GM23338 (cell line): ENCODE measurements at regions not wholly inside any gene's neighbourhood (a gene's known extent, or its start where the extent isn't known, plus 50 kb on each side); places are given as distances from the start of the nearest gene placed in this dataset.

ENCODE experiments used
- ATAC-seq: fragments of 200-7000 bp; cut with Tn5 transposase; 3 replicates; pipeline ENCODE4 v1.9.1; 2020
- DNase-seq: peaks from one replicate; pipeline ENCODE4 v3.0.0-alpha.2; 2015; ENCODE audit warnings: low spot score
- H2AFZ ChIP-seq: fragments of 200-600 bp; sonication (generic); 2 replicates; pipeline ENCODE4 v1.8.0; 2016; ENCODE audit warnings: antibody characterized with exemption, mild to moderate bottlenecking, moderate library complexity
- H3F3A ChIP-seq: fragments of 200-600 bp; sonication (generic); replicated peaks from 2 replicates; pipeline ENCODE4 v1.8.0; 2017; ENCODE audit warnings: antibody characterized with exemption, mixed run types, low read depth
- H3K27ac ChIP-seq: fragments of 200-600 bp; sonication (generic); 2 replicates; pipeline ENCODE4 v1.6.1; 2016; ENCODE audit warnings: low read depth
- H3K27me3 ChIP-seq: fragments of 200-600 bp; sonication (generic); 2 replicates; pipeline ENCODE4 v1.8.0; 2016; ENCODE audit warnings: mild to moderate bottlenecking, mixed run types, moderate library complexity; ENCODE audit not compliant: insufficient read depth
- H3K36me3 ChIP-seq: fragments of 200-600 bp; sonication (generic); 2 replicates; pipeline ENCODE4 v1.8.0; 2016; ENCODE audit warnings: mild to moderate bottlenecking; ENCODE audit not compliant: insufficient read depth
- H3K4me1 ChIP-seq: fragments of 200-600 bp; sonication (generic); 2 replicates; pipeline ENCODE4 v1.8.0; 2016; ENCODE audit warnings: mild to moderate bottlenecking, moderate library complexity; ENCODE audit not compliant: insufficient read depth
- H3K4me2 ChIP-seq: fragments of 200-600 bp; sonication (generic); 2 replicates; pipeline ENCODE4 v1.7.1; 2017; ENCODE audit warnings: mixed run types
- H3K4me3 ChIP-seq: fragments of 200-600 bp; sonication (generic); 2 replicates; pipeline ENCODE4 v1.6.1; 2016; ENCODE audit warnings: mixed run types
- H3K79me2 ChIP-seq: fragments of 200-600 bp; sonication (generic); replicated peaks from 2 replicates; pipeline ENCODE4 v1.8.0; 2017; ENCODE audit warnings: mild to moderate bottlenecking; ENCODE audit not compliant: insufficient read depth
- H3K9me2 ChIP-seq: fragments of 200-600 bp; sonication (generic); 2 replicates; pipeline ENCODE4 v1.8.0; 2017; ENCODE audit not compliant: insufficient read depth
- H4K20me1 ChIP-seq: fragments of 200-600 bp; sonication (generic); replicated peaks from 2 replicates; pipeline ENCODE4 v1.8.0; 2017; ENCODE audit warnings: mild to moderate bottlenecking; ENCODE audit not compliant: insufficient read depth
- H3K27ac Mint-ChIP-seq: 2 replicates; pipeline ENCODE4 v1.8.0; 2020; ENCODE audit warnings: inconsistent platforms, mild to moderate bottlenecking, moderate library complexity, mixed read lengths
- H3K27me3 Mint-ChIP-seq: 3 replicates; pipeline ENCODE4 v1.8.0; 2022; ENCODE audit warnings: low read depth, mild to moderate bottlenecking, moderate library complexity, mixed read lengths, inconsistent platforms; ENCODE audit not compliant: insufficient read depth, poor library complexity
- H3K36me3 Mint-ChIP-seq: 3 replicates; pipeline ENCODE4 v1.8.0; 2021; ENCODE audit warnings: low read depth, mild to moderate bottlenecking, inconsistent platforms, moderate library complexity, mixed read lengths
- H3K4me1 Mint-ChIP-seq: 3 replicates; pipeline ENCODE4 v1.8.0; 2020; ENCODE audit warnings: mild to moderate bottlenecking, inconsistent platforms, mixed read lengths
- H3K4me3 Mint-ChIP-seq: 3 replicates; pipeline ENCODE4 v1.8.0; 2021; ENCODE audit warnings: moderate library complexity, mild to moderate bottlenecking, inconsistent platforms, mixed read lengths
- H3K9me3 Mint-ChIP-seq: 3 replicates; pipeline ENCODE4 v1.8.0; 2020; ENCODE audit warnings: moderate library complexity, mild to moderate bottlenecking, inconsistent platforms, mixed read lengths
- CREB1 ChIP-seq: fragments of 250-450 bp; sonication (Bioruptor Pico); IDR thresholded peaks from 2 replicates; pipeline ENCODE4 v1.5.0; 2020; ENCODE audit warnings: low read depth, mild to moderate bottlenecking, moderate library complexity
- ETS1 ChIP-seq: IDR thresholded peaks from 2 replicates; pipeline ENCODE4 v1.6.1; 2016; ENCODE audit warnings: antibody characterized with exemption
- EZH2 ChIP-seq: fragments of 200-600 bp; sonication (generic); IDR thresholded peaks from one replicate; pipeline ENCODE4 v1.8.0; 2017; ENCODE audit warnings: antibody characterized with exemption, mild to moderate bottlenecking, low read depth; ENCODE audit not compliant: unreplicated experiment
- EZH2phosphoT487 ChIP-seq: fragments of 200-600 bp; sonication (generic); IDR thresholded peaks from one replicate; pipeline ENCODE4 v1.8.1; 2018; ENCODE audit warnings: antibody characterized with exemption; ENCODE audit not compliant: unreplicated experiment
- JUNB ChIP-seq: IDR thresholded peaks from one replicate; pipeline ENCODE4 v1.6.1; 2016; ENCODE audit warnings: antibody characterized with exemption; ENCODE audit not compliant: unreplicated experiment
- NANOG ChIP-seq: IDR thresholded peaks from 2 replicates; pipeline ENCODE4 v1.6.1; 2016; ENCODE audit warnings: antibody characterized with exemption, borderline replicate concordance
- POLR2AphosphoS5 ChIP-seq: IDR thresholded peaks from 2 replicates; pipeline ENCODE4 v1.6.1; 2016; ENCODE audit warnings: antibody characterized with exemption, low read depth
- STAT1 ChIP-seq: IDR thresholded peaks from one replicate; pipeline ENCODE4 v1.6.1; 2016; ENCODE audit warnings: antibody characterized with exemption; ENCODE audit not compliant: unreplicated experiment
- ZNF114 ChIP-seq: fragments of 250-450 bp; sonication (Bioruptor Pico); IDR thresholded peaks from 2 replicates; pipeline ENCODE4 v1.5.0; 2020; ENCODE audit warnings: mild to moderate bottlenecking, moderate library complexity
- ZNF331 ChIP-seq: fragments of 250-450 bp; sonication (Bioruptor Pico); IDR thresholded peaks from 2 replicates; pipeline ENCODE4 v1.5.0; 2020; ENCODE audit warnings: low read depth, mild to moderate bottlenecking, moderate library complexity
- TF ChIP-seq, protein P1 (sequence below): IDR thresholded peaks from one replicate; pipeline ENCODE4 v1.6.1; 2018; ENCODE audit warnings: antibody characterized with exemption; ENCODE audit not compliant: unreplicated experiment
- TF ChIP-seq, protein P2 (sequence below): fragments of 250-450 bp; sonication (Bioruptor Pico); IDR thresholded peaks from 2 replicates; pipeline ENCODE4 v1.5.0; 2020; ENCODE audit warnings: mild to moderate bottlenecking, moderate library complexity
- TF ChIP-seq, protein P3 (sequence below), 2 experiments: fragments of 200-600 bp in 1 of 2; sonication (generic) in 1 of 2; conservative IDR thresholded peaks; 2 replicates each; pipeline versions ENCODE4 v1.5.1 to v1.6.1; 2016 to 2017; ENCODE audit warnings: antibody characterized with exemption in 2 of 2, low read depth in 2 of 2, mild to moderate bottlenecking in 2 of 2, moderate library complexity in 1 of 2

DNA sequence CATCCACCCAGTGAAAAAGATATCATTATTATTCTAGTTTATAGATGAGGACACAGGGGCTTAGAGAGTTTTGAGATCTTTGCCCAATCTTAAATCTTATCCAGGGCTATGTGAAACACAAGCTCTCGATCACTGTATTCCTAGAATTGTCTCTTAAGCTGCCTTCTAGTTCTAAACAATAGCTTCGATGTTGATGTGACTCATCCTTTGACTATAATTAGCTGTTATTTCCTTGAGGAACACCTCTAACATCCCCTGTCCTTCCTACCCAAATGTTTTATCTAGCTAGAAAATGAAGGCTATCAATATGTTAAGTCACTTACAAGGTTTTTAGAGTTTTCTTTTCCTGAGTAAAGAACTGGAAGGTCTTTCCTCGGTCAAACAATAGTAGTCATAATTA, 83.1 kb upstream of the STAC start:
- no peak for TF ChIP-seq JUNB
- TF ChIP-seq, protein P1, sequence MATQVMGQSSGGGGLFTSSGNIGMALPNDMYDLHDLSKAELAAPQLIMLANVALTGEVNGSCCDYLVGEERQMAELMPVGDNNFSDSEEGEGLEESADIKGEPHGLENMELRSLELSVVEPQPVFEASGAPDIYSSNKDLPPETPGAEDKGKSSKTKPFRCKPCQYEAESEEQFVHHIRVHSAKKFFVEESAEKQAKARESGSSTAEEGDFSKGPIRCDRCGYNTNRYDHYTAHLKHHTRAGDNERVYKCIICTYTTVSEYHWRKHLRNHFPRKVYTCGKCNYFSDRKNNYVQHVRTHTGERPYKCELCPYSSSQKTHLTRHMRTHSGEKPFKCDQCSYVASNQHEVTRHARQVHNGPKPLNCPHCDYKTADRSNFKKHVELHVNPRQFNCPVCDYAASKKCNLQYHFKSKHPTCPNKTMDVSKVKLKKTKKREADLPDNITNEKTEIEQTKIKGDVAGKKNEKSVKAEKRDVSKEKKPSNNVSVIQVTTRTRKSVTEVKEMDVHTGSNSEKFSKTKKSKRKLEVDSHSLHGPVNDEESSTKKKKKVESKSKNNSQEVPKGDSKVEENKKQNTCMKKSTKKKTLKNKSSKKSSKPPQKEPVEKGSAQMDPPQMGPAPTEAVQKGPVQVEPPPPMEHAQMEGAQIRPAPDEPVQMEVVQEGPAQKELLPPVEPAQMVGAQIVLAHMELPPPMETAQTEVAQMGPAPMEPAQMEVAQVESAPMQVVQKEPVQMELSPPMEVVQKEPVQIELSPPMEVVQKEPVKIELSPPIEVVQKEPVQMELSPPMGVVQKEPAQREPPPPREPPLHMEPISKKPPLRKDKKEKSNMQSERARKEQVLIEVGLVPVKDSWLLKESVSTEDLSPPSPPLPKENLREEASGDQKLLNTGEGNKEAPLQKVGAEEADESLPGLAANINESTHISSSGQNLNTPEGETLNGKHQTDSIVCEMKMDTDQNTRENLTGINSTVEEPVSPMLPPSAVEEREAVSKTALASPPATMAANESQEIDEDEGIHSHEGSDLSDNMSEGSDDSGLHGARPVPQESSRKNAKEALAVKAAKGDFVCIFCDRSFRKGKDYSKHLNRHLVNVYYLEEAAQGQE = no peak
- no peak for TF ChIP-seq CREB1 (CRISPR knock-in tag)
- no peak for TF ChIP-seq ZNF114 (CRISPR knock-in tag)
- no peak for TF ChIP-seq POLR2AphosphoS5
- TF ChIP-seq ETS1 = no peak
- TF ChIP-seq NANOG = no peak
- TF ChIP-seq ZNF331 (CRISPR knock-in tag) = no peak
- no peak for TF ChIP-seq EZH2phosphoT487
- no peak for TF ChIP-seq STAT1
- no peak for TF ChIP-seq EZH2
- TF ChIP-seq, protein P2, sequence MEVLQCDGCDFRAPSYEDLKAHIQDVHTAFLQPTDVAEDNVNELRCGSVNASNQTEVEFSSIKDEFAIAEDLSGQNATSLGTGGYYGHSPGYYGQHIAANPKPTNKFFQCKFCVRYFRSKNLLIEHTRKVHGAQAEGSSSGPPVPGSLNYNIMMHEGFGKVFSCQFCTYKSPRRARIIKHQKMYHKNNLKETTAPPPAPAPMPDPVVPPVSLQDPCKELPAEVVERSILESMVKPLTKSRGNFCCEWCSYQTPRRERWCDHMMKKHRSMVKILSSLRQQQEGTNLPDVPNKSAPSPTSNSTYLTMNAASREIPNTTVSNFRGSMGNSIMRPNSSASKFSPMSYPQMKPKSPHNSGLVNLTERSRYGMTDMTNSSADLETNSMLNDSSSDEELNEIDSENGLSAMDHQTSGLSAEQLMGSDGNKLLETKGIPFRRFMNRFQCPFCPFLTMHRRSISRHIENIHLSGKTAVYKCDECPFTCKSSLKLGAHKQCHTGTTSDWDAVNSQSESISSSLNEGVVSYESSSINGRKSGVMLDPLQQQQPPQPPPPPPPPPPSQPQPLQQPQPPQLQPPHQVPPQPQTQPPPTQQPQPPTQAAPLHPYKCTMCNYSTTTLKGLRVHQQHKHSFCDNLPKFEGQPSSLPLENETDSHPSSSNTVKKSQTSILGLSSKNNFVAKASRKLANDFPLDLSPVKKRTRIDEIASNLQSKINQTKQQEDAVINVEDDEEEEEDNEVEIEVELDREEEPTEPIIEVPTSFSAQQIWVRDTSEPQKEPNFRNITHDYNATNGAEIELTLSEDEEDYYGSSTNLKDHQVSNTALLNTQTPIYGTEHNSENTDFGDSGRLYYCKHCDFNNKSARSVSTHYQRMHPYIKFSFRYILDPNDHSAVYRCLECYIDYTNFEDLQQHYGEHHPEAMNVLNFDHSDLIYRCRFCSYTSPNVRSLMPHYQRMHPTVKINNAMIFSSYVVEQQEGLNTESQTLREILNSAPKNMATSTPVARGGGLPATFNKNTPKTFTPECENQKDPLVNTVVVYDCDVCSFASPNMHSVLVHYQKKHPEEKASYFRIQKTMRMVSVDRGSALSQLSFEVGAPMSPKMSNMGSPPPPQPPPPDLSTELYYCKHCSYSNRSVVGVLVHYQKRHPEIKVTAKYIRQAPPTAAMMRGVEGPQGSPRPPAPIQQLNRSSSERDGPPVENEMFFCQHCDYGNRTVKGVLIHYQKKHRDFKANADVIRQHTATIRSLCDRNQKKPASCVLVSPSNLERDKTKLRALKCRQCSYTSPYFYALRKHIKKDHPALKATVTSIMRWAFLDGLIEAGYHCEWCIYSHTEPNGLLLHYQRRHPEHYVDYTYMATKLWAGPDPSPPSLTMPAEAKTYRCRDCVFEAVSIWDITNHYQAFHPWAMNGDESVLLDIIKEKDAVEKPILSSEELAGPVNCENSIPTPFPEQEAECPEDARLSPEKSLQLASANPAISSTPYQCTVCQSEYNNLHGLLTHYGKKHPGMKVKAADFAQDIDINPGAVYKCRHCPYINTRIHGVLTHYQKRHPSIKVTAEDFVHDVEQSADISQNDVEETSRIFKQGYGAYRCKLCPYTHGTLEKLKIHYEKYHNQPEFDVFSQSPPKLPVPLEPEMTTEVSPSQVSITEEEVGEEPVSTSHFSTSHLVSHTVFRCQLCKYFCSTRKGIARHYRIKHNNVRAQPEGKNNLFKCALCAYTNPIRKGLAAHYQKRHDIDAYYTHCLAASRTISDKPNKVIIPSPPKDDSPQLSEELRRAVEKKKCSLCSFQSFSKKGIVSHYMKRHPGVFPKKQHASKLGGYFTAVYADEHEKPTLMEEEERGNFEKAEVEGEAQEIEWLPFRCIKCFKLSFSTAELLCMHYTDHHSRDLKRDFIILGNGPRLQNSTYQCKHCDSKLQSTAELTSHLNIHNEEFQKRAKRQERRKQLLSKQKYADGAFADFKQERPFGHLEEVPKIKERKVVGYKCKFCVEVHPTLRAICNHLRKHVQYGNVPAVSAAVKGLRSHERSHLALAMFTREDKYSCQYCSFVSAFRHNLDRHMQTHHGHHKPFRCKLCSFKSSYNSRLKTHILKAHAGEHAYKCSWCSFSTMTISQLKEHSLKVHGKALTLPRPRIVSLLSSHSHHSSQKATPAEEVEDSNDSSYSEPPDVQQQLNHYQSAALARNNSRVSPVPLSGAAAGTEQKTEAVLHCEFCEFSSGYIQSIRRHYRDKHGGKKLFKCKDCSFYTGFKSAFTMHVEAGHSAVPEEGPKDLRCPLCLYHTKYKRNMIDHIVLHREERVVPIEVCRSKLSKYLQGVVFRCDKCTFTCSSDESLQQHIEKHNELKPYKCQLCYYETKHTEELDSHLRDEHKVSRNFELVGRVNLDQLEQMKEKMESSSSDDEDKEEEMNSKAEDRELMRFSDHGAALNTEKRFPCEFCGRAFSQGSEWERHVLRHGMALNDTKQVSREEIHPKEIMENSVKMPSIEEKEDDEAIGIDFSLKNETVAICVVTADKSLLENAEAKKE = no peak
- TF ChIP-seq, protein P3, sequence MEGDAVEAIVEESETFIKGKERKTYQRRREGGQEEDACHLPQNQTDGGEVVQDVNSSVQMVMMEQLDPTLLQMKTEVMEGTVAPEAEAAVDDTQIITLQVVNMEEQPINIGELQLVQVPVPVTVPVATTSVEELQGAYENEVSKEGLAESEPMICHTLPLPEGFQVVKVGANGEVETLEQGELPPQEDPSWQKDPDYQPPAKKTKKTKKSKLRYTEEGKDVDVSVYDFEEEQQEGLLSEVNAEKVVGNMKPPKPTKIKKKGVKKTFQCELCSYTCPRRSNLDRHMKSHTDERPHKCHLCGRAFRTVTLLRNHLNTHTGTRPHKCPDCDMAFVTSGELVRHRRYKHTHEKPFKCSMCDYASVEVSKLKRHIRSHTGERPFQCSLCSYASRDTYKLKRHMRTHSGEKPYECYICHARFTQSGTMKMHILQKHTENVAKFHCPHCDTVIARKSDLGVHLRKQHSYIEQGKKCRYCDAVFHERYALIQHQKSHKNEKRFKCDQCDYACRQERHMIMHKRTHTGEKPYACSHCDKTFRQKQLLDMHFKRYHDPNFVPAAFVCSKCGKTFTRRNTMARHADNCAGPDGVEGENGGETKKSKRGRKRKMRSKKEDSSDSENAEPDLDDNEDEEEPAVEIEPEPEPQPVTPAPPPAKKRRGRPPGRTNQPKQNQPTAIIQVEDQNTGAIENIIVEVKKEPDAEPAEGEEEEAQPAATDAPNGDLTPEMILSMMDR (conservative IDR thresholded peaks at IDR 0.05; ENCODE audit: low read depth in 2 of 2) = no peak
- no peak overlapping the region for H3K4me2 ChIP-seq
- H3K4me3 Mint-ChIP-seq = no peak overlapping the region
- H2AFZ ChIP-seq = no peak overlapping the region
- no peaks in the 10 kb centered on the region for H3F3A ChIP-seq
- H3K27ac Mint-ChIP-seq = no peak overlapping the region
- H3K36me3 Mint-ChIP-seq = no peaks in the 10 kb centered on the region
- H3K4me3 ChIP-seq = no peak overlapping the region
- no peaks in the 10 kb centered on the region; the same call in 1 of the 2 replicates for H3K36me3 ChIP-seq
- DNase-seq (no peak), ATAC-seq (no peak)
- H3K27me3 ChIP-seq = no peaks in the 10 kb centered on the region
- H3K27ac ChIP-seq = no peak overlapping the region
- H3K9me3 Mint-ChIP-seq = no peaks in the 10 kb centered on the region
- H3K79me2 ChIP-seq = no peaks in the 10 kb centered on the region
- no peaks in the 10 kb centered on the region for H3K4me1 ChIP-seq
- H4K20me1 ChIP-seq = no peaks in the 10 kb centered on the region
- no peaks in the 10 kb centered on the region for H3K9me2 ChIP-seq
- H3K27me3 Mint-ChIP-seq = no peaks in the 10 kb centered on the region
- H3K4me1 Mint-ChIP-seq = no peaks in the 10 kb centered on the region
